ENCODE measurements at regions not wholly inside any gene's neighbourhood (a gene's known extent, or its start where the extent isn't known, plus 50 kb on each side); places are given as distances from the start of the nearest gene placed in this dataset.
A peak's percentile ranks its signal among the peaks of the same experiment; 100 is the strongest.

GRCh38 chr13:76350399-76350798 is 535.8 kb downstream of the KCTD12 start:
- no peak for DNase-seq (ENCODE audit: extremely low spot score)
- POLR2A ChIA-PET: no interaction called here
- TF ChIP-seq SUZ12 (IDR thresholded peaks at IDR 0.05): no peak
- TF ChIP-seq LEF1 (IDR thresholded peaks at IDR 0.05; ENCODE audit: borderline replicate concordance): no peak
- no peak for TF ChIP-seq FOXM1 (IDR thresholded peaks at IDR 0.05; ENCODE audit: borderline replicate concordance)
- TF ChIP-seq SP1 (IDR thresholded peaks at IDR 0.05): no peak
- TF ChIP-seq FOXK2 (IDR thresholded peaks at IDR 0.05): no peak
- TF ChIP-seq L3MBTL2 (conservative IDR thresholded peaks at IDR 0.05): no peak
- no peak for TF ChIP-seq HDGF (IDR thresholded peaks at IDR 0.05; ENCODE audit: borderline replicate concordance)
- no peak for TF ChIP-seq BHLHE40 (IDR thresholded peaks at IDR 0.05; ENCODE audit: borderline replicate concordance)
- TF ChIP-seq CTBP1 (IDR thresholded peaks at IDR 0.05; ENCODE audit: borderline replicate concordance): no peak
- TF ChIP-seq PKNOX1 (IDR thresholded peaks at IDR 0.05): no peak
- TF ChIP-seq TARDBP (IDR thresholded peaks at IDR 0.05): no peak
- CTCF ChIA-PET: no interaction called here

GRCh38 chr13:76349700-76350099 is 536.5 kb downstream of the KCTD12 start:
- TF ChIP-seq HDGF (IDR thresholded peaks at IDR 0.05; ENCODE audit: borderline replicate concordance): no peak
- DNase-seq (ENCODE audit: extremely low spot score): no peak
- POLR2A ChIA-PET: no interaction called here
- CTCF ChIA-PET: no interaction called here

GRCh38 chr13:76339649-76340048 is 546.6 kb downstream of the KCTD12 start:
- no peak for TF ChIP-seq LEF1 (IDR thresholded peaks at IDR 0.05; ENCODE audit: borderline replicate concordance)
- 0 out of 2 replicates have a peak, but pooled peaks have one; percentile 13 for TF ChIP-seq ARNT (IDR thresholded peaks at IDR 0.05)
- ChIA-PET POLR2A (no interaction called here), CTCF (interaction anchor here (0.6 kb wide), 1 partner anchor 34 kb away, joined by 4 read pairs; no protein-coding TSS in a partner anchor)
- DNase-seq (ENCODE audit: extremely low spot score): no peak

- DNase-seq (ENCODE audit: extremely low spot score): no peak
- ChIA-PET POLR2A (no interaction called here), CTCF (no interaction called here)
These were observed 548.2 kb downstream of the KCTD12 start for GRCh38 chr13:76338003-76338402.

GRCh38 chr13:76336889-76337844 is 549.0 kb downstream of the KCTD12 start:
- TF ChIP-seq LEF1 (IDR thresholded peaks at IDR 0.05; ENCODE audit: borderline replicate concordance) (no peak), HDGF (IDR thresholded peaks at IDR 0.05; ENCODE audit: borderline replicate concordance) (no peak), SP1 (IDR thresholded peaks at IDR 0.05) (no peak), CTBP1 (IDR thresholded peaks at IDR 0.05; ENCODE audit: borderline replicate concordance) (no peak), FOXM1 (IDR thresholded peaks at IDR 0.05; ENCODE audit: borderline replicate concordance) (no peak), ZNF384 (IDR thresholded peaks at IDR 0.05) (no peak), L3MBTL2 (conservative IDR thresholded peaks at IDR 0.05) (no peak), SUZ12 (IDR thresholded peaks at IDR 0.05) (no peak), ELF4 (IDR thresholded peaks at IDR 0.05) (no peak), ARNT (IDR thresholded peaks at IDR 0.05) (no peak), FOXK2 (IDR thresholded peaks at IDR 0.05) (no peak)
- POLR2A ChIA-PET: no interaction called here
- CTCF ChIA-PET: no interaction called here
- no peak for DNase-seq (ENCODE audit: extremely low spot score)

More at GRCh38 chr13:76338003-76338402, 548.2 kb downstream of the KCTD12 start:
- TF ChIP-seq PKNOX1 (IDR thresholded peaks at IDR 0.05): no peak

- TF ChIP-seq ZNF384 (IDR thresholded peaks at IDR 0.05) (no peak), ELF4 (IDR thresholded peaks at IDR 0.05) (no peak), TARDBP (IDR thresholded peaks at IDR 0.05) (no peak), ARNT (IDR thresholded peaks at IDR 0.05) (no peak), PKNOX1 (IDR thresholded peaks at IDR 0.05) (no peak), LEF1 (IDR thresholded peaks at IDR 0.05; ENCODE audit: borderline replicate concordance) (no peak), FOXA1 (IDR thresholded peaks at IDR 0.05) (no peak), FOXM1 (IDR thresholded peaks at IDR 0.05; ENCODE audit: borderline replicate concordance) (no peak), HDGF (IDR thresholded peaks at IDR 0.05; ENCODE audit: borderline replicate concordance) (no peak), SUZ12 (IDR thresholded peaks at IDR 0.05) (no peak)
- ChIA-PET CTCF (no interaction called here), POLR2A (no interaction called here)
- no peak for DNase-seq (ENCODE audit: extremely low spot score)
These were observed 550.7 kb downstream of the KCTD12 start for GRCh38 chr13:76335463-76335862.

GRCh38 chr13:76331943-76332712 is 554.1 kb downstream of the KCTD12 start:
- ChIA-PET POLR2A (no interaction called here), CTCF (no interaction called here)
- TF ChIP-seq FOXK2 (IDR thresholded peaks at IDR 0.05) (no peak), BHLHE40 (IDR thresholded peaks at IDR 0.05; ENCODE audit: borderline replicate concordance) (no peak), ZNF384 (IDR thresholded peaks at IDR 0.05) (no peak), SP1 (IDR thresholded peaks at IDR 0.05) (no peak), PKNOX1 (IDR thresholded peaks at IDR 0.05) (no peak), ELF4 (IDR thresholded peaks at IDR 0.05) (no peak), SUZ12 (IDR thresholded peaks at IDR 0.05) (no peak), HDGF (IDR thresholded peaks at IDR 0.05; ENCODE audit: borderline replicate concordance) (no peak), FOXA1 (IDR thresholded peaks at IDR 0.05) (no peak), TARDBP (IDR thresholded peaks at IDR 0.05) (no peak), NFRKB (IDR thresholded peaks at IDR 0.05) (no peak), FOXM1 (IDR thresholded peaks at IDR 0.05; ENCODE audit: borderline replicate concordance) (no peak), ARNT (IDR thresholded peaks at IDR 0.05) (no peak), L3MBTL2 (conservative IDR thresholded peaks at IDR 0.05) (no peak), LEF1 (IDR thresholded peaks at IDR 0.05; ENCODE audit: borderline replicate concordance) (no peak)
- DNase-seq (ENCODE audit: extremely low spot score): no peak

All from HEK293T (cell line).